DLD1 (cell line): ENCODE measurements at regions not wholly inside any gene's neighbourhood (a gene's known extent, or its start where the extent isn't known, plus 50 kb on each side); places are given as distances from the start of the nearest gene placed in this dataset.

Experiments
- in situ Hi-C: cut with HindIII; loops from 2 replicates; pipeline ENCODE4 v1.10.0; 2017; ENCODE audit warnings: low sequenced_read_pairs

DNA sequence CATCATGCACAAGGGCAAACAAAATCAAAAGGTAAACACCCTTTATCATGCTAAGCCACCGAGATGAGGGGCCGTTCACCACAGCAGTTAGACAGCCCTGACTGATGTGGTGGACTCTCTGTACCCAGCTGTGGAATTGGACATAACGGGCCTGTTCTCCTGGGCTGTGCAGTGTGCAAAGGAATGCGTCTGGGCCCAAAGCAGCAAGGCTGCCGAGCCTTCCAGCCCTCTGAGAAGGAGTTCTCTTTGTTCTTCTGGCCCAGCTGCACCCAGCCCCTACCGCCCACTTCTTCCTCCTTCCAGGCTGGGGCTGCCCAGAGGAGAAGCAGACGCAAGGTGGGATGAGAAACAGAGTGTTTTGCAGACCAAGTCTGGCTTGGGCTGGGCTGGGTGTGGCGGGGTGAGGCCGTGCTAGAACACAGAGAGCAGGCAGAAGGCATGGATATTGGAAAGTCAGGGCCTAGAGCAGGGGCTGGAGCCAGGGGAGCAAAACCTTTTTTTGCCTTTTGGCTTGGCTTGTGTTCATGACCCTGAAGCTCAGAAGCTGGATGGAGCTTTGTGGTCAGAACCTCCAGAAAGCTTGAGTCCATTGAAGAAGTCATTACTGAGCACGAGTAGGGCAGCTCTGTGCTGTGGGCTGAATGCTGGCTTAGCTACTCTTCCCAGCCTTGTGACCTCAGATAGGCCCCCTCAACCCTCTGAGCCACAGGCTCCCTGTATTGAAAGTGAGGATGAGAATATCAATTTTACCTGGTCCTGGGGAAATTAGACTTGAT is 49.8 kb upstream of the SH3PXD2B start:
- in situ Hi-C loops, result no loop called here
